Bronchial epithelial cell (primary cell): ENCODE measurements at regions not wholly inside any gene's neighbourhood (a gene's known extent, or its start where the extent isn't known, plus 50 kb on each side); places are given as distances from the start of the nearest gene placed in this dataset.
A peak's percentile ranks its signal among the peaks of the same experiment; 100 is the strongest.

Experiments
- DNase-seq: peaks from one replicate; pipeline ENCODE4 v3.0.0-alpha.2; 2010; ENCODE audit warnings: low read depth
- FAIRE-seq: peaks from 2 replicates; lab custom pipeline; 2011; peaks lifted over from hg19 to GRCh38; lab: Jason Lieb, UNC
- H3K27me3 ChIP-seq: 2 replicates; pipeline ENCODE4 v1.5.1; 2011; ENCODE audit warnings: low read length; ENCODE audit not compliant: control insufficient read depth, insufficient read depth
- H3K36me3 ChIP-seq: 2 replicates; pipeline ENCODE4 v1.5.1; 2011; ENCODE audit warnings: low read length; ENCODE audit not compliant: control insufficient read depth, insufficient read depth
- H3K4me3 ChIP-seq: 2 replicates; pipeline ENCODE4 v1.5.1; 2011; ENCODE audit warnings: mild to moderate bottlenecking, low read depth, low read length, control low read depth
- TF ChIP-seq, protein P1 (sequence below): IDR thresholded peaks from 2 replicates; pipeline ENCODE4 v1.5.1; 2011; ENCODE audit warnings: mild to moderate bottlenecking, moderate library complexity, low read length, control low read depth, inconsistent platforms; ENCODE audit not compliant: insufficient read depth, severe bottlenecking

DNA sequence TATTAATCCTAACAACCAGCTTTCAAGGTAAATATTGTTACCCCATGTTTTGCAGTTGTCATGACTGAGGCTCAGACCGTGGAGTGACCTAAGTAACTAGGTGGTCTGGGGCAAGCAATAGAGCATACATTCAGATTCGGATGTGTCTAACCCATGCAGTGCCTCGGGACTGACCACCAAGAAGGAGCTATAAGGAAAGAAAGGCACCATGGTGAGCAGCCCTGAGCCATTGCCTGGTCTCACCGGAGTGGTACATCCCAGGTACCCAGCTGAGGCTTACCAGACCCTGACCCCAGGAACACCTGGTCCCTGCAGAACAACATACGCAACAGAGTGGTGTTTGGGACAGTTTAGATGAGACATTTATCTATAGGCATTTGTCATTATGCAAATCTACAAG, 175.5 kb upstream of the ZMIZ1 start:
- TF ChIP-seq, protein P1, sequence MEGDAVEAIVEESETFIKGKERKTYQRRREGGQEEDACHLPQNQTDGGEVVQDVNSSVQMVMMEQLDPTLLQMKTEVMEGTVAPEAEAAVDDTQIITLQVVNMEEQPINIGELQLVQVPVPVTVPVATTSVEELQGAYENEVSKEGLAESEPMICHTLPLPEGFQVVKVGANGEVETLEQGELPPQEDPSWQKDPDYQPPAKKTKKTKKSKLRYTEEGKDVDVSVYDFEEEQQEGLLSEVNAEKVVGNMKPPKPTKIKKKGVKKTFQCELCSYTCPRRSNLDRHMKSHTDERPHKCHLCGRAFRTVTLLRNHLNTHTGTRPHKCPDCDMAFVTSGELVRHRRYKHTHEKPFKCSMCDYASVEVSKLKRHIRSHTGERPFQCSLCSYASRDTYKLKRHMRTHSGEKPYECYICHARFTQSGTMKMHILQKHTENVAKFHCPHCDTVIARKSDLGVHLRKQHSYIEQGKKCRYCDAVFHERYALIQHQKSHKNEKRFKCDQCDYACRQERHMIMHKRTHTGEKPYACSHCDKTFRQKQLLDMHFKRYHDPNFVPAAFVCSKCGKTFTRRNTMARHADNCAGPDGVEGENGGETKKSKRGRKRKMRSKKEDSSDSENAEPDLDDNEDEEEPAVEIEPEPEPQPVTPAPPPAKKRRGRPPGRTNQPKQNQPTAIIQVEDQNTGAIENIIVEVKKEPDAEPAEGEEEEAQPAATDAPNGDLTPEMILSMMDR, result no peak
- Histone ChIP-seq H3K36me3 (no peaks in the 10 kb centered on the region), H3K4me3 (no peak overlapping the region), H3K27me3 (no peaks in the 10 kb centered on the region)
- no peak for DNase-seq
- FAIRE-seq, result no peak

DNA sequence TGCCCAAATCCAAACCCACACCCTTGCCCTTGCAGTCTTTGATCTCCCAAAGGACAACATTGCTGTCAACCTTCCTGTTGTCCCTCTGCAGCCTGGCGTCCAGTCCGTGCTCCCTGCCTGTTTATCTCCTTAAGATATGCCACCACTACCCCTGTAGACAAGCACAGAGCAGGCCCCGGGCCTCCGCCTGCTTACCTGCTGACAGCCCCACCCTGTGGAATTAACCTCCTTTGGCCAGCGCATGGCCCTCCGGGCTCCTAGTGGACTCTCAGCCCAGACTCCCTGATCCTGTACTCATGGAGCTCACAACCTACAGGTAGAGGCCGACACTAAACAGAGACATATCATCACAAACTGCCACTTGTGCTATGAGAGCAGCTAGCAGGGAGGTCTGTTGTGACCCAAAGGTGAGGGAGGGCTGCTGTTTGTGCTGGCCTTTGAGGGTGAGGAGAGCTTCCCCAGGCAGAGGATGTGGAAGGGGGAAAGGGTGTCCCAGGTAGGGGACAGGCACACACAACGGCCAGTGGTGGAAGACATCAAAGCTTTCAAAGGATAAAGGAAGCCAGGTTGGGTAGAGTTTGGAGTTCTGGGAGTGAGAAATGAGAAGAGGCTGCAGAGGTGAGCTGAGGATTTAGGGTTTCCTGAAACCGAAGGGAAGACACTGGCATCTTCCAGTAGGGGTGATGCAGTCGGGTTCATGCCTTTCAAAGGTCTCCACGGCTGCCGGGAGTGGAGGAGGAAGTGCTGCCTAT, 174.5 kb upstream of the ZMIZ1 start:
- no peak for FAIRE-seq
- DNase-seq, result no peak
- TF ChIP-seq, protein P1, result no peak
- Histone ChIP-seq H3K36me3 (no peaks in the 10 kb centered on the region), H3K27me3 (no peaks in the 10 kb centered on the region), H3K4me3 (no peak overlapping the region)

- Histone ChIP-seq H3K36me3 (no peaks in the 10 kb centered on the region), H3K4me3 (no peak overlapping the region), H3K27me3 (no peaks in the 10 kb centered on the region)
- TF ChIP-seq, protein P1, result no peak
- FAIRE-seq (no peak), DNase-seq (peak; percentile 23)
These were observed 173.9 kb upstream of the ZMIZ1 start for GRCh38 chr10:78894841-78895195.

DNA sequence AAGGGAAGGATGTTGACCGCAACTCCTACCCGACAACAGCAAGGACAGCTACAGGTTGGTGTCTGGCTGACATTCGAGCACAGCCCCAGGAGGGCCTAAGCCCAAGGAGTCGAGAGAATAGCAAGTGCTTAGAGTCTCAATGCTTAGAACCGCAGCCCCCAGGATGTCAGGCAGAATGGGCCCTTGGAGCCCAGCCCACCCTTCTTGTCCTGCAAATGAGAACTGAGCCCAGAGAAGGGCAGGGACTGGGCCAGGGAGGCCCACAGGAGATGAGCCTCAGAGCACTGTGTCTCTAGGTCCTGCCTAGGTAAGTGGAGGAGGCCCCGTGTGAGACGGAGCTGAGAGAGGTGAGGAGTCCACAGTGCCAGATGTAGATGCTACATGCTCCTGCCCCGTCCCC, 173.3 kb upstream of the ZMIZ1 start:
- DNase-seq, result no peak
- FAIRE-seq, result peak; percentile 55
- no peak overlapping the region for H3K4me3 ChIP-seq
- no peaks in the 10 kb centered on the region for H3K27me3 ChIP-seq
- no peaks in the 10 kb centered on the region for H3K36me3 ChIP-seq
- TF ChIP-seq, protein P1, result no peak

GRCh38 chr10:78896159-78896928, 172.4 kb upstream of the ZMIZ1 start:
- Histone ChIP-seq H3K27me3 (no peaks in the 10 kb centered on the region), H3K36me3 (no peaks in the 10 kb centered on the region), H3K4me3 (no peak overlapping the region)
- DNase-seq, result no peak
- no peak for FAIRE-seq
- TF ChIP-seq, protein P1, result no peak
